Neutrophil (primary cell): ENCODE measurements at regions not wholly inside any gene's neighbourhood (a gene's known extent, or its start where the extent isn't known, plus 50 kb on each side); places are given as distances from the start of the nearest gene placed in this dataset.

Experiments
- H3K27ac ChIP-seq: fragments of 200-600 bp; sonication (generic); 2 replicates; pipeline ENCODE4 v1.5.1; 2016; ENCODE audit warnings: mild to moderate bottlenecking, moderate library complexity
- H3K27me3 ChIP-seq: fragments of 200-600 bp; sonication (generic); 2 replicates; pipeline ENCODE4 v1.6.0; 2016; ENCODE audit warnings: mild to moderate bottlenecking
- H3K36me3 ChIP-seq: fragments of 200-600 bp; sonication (generic); 2 replicates; pipeline ENCODE4 v1.5.1; 2017
- H3K4me1 ChIP-seq, 2 experiments: fragments of 200-600 bp in 1 of 2; sonication (generic) in 1 of 2; 1 replicate in 1 of 2; 2 replicates in 1 of 2; pipeline versions ENCODE4 v1.5.1 to v1.6.1; 2013 to 2016; ENCODE audit warnings: low read depth in 1 of 2, low read length in 1 of 2, mild to moderate bottlenecking in 1 of 2, moderate library complexity in 1 of 2; ENCODE audit not compliant: control insufficient read depth in 1 of 2, insufficient read depth in 1 of 2
- H3K4me3 ChIP-seq, 2 experiments: fragments of 200-600 bp in 1 of 2; sonication (generic) in 1 of 2; 1 replicate in 1 of 2; 2 replicates in 1 of 2; pipeline ENCODE4 v1.5.1; 2013 to 2016; ENCODE audit warnings: low read depth in 1 of 2, low read length in 1 of 2, mild to moderate bottlenecking in 1 of 2, moderate library complexity in 1 of 2
- H3K9me3 ChIP-seq: fragments of 200-600 bp; sonication (generic); 2 replicates; pipeline ENCODE4 v1.5.1; 2016
- TF ChIP-seq, protein P1 (sequence below): fragments of 200-600 bp; sonication (generic); IDR thresholded peaks from 2 replicates; pipeline ENCODE4 v1.5.1; 2016; ENCODE audit warnings: antibody characterized with exemption

DNA sequence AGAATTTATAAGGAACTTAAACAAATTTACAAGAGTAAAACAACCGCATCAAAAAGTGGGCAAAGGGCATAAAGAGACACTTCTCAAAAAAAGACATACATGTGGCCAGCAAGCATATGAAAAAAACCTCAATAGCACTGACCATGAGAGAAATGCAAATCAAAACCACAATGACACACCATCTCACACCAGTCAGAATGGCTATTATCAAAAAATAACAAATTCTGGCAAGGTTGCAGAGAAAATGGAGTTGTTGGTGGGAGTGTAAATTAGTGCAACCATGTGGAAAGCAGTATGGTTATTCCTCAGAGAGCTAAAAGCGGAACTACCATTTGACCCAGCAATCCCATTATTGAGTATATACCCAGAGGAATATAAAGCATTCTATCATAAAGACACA lies 866.8 kb upstream of the TENM4 start:
- Histone ChIP-seq H3K4me1 (no peaks in the 10 kb centered on the region), H3K4me3 (no peak overlapping the region), H3K27ac (no peak overlapping the region), H3K36me3 (no peaks in the 10 kb centered on the region), H3K9me3 (no peaks in the 10 kb centered on the region), H3K27me3 (no peaks in the 10 kb centered on the region)
- TF ChIP-seq, protein P1, sequence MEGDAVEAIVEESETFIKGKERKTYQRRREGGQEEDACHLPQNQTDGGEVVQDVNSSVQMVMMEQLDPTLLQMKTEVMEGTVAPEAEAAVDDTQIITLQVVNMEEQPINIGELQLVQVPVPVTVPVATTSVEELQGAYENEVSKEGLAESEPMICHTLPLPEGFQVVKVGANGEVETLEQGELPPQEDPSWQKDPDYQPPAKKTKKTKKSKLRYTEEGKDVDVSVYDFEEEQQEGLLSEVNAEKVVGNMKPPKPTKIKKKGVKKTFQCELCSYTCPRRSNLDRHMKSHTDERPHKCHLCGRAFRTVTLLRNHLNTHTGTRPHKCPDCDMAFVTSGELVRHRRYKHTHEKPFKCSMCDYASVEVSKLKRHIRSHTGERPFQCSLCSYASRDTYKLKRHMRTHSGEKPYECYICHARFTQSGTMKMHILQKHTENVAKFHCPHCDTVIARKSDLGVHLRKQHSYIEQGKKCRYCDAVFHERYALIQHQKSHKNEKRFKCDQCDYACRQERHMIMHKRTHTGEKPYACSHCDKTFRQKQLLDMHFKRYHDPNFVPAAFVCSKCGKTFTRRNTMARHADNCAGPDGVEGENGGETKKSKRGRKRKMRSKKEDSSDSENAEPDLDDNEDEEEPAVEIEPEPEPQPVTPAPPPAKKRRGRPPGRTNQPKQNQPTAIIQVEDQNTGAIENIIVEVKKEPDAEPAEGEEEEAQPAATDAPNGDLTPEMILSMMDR, result no peak

DNA sequence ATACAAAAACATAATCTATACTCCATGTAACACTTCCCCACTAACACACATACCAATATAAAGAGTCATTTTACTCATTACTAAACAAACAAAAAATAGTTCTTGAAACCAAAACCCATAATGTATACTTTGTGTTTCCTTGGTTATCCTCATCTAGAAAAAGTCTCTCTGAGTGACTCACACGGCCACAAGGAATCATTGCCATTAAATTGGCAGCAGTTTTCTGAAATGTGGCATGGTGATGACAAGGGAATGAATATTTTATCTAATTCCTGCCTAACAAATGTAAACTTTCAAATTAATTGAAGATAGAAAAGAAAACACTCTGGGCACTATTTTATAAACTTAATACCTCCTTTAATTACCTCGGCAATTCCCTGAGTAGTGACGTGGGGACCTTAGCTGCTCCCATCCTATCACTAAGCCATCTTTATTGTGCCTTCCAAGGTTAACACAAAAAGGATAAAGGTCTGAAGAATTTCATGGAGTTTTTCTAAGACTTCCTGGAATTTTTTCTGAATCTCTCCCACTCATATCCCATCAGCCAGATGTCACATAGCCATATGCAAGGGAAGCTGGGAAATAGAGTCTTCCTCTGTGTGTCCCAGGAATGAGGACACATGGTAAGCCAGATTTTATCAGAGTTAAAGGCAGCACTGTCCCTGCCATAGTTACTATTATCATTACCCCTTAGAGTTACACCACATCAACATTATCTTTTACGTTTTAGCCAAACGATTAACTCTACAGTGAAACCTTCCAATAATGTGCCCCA lies 857.2 kb upstream of the TENM4 start:
- no peaks in the 10 kb centered on the region for H3K9me3 ChIP-seq
- H3K27me3 ChIP-seq, result no peaks in the 10 kb centered on the region
- H3K4me3 ChIP-seq, result no peak overlapping the region
- TF ChIP-seq, protein P1, result no peak
- H3K4me1 ChIP-seq, result no peaks in the 10 kb centered on the region
- H3K27ac ChIP-seq, result no peak overlapping the region
- no peaks in the 10 kb centered on the region for H3K36me3 ChIP-seq

DNA sequence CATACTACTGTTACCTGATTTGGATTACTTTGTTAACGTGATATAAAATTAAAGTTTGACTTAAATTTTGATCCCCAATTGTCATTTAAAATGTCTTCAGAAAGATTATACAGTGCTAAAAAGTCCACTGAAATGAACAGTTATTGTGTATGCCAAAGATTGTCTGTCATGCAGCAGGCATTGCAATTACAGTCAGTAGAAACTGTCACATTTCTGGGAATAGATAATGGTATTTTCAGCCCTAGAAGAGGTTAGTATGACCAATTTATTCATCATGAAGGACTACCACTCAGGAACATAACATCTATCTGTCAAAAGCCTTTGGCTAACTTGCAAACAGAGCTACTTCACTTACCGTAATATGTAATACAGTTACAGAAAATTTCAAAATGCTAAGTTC lies 852.5 kb upstream of the TENM4 start:
- TF ChIP-seq, protein P1, result no peak
- no peaks in the 10 kb centered on the region for H3K27me3 ChIP-seq
- H3K36me3 ChIP-seq, result no peaks in the 10 kb centered on the region
- H3K9me3 ChIP-seq, result no peaks in the 10 kb centered on the region
- H3K27ac ChIP-seq, result no peak overlapping the region
- H3K4me1 ChIP-seq, result no peaks in the 10 kb centered on the region
- H3K4me3 ChIP-seq, result no peak overlapping the region

DNA sequence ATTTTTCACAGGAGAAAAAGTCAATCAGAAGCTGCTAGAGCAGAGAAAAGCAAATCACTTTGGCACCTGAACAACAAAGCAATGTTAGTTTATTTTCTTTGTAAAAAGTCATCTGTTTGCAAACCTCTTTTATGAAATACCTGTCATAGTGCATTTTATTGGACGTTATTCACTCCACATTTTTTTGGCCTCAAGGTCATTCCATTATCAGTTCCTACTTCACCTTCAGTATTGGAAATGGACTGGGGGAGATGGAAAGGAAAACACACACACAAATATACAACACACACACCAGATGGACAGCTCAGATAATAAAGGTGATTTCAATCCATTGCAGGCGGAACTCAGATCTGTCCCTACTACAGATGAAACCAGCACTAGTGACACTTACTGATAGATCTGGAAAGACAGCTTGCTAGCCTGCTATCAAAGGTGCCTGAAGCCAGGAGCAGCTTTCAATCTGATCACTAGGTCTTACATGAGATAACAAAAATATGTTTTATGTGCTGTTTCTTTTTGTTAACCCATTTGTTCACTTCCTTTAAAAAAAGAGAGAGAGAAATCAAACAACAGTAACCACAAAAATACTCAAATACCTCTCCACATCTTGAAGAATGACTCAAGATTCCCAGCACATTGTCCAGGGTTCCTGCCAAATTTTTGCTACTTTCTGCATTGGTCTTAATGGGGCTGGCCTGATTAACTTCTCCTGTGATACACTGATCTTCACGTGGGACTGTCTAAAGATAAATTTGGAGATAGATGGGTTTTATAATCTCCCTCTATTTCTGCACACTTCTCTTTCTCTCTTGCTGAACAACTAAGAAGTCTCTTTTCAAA lies 844.3 kb upstream of the TENM4 start:
- H3K4me3 ChIP-seq, result no peak overlapping the region
- TF ChIP-seq, protein P1, result no peak
- H3K27me3 ChIP-seq, result no peaks in the 10 kb centered on the region
- no peaks in the 10 kb centered on the region for H3K9me3 ChIP-seq
- H3K4me1 ChIP-seq, result no peaks in the 10 kb centered on the region
- no peak overlapping the region for H3K27ac ChIP-seq
- H3K36me3 ChIP-seq, result no peaks in the 10 kb centered on the region

DNA sequence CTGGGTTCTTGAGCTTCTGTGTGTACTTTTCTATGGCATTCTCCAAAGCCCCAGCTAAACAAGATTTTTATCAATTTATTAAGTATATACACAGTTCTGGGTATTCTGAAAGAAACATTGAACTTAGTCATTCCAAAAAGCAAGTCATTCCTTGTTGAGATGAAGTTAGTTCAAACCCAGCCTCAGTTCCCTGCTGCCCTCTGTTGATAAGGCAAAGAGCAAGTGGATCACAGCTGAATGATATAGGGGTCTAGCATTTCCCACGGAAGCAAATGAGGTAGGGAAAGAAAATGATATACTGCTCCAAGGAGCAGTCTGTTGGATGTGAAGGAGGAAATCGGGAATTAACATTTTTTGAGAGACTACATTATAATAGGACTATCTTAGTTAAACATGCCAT lies 841.8 kb upstream of the TENM4 start:
- TF ChIP-seq, protein P1, result no peak
- H3K4me1 ChIP-seq, result no peaks in the 10 kb centered on the region
- no peak overlapping the region for H3K4me3 ChIP-seq
- no peak overlapping the region for H3K27ac ChIP-seq
- H3K36me3 ChIP-seq, result no peaks in the 10 kb centered on the region
- H3K27me3 ChIP-seq, result no peaks in the 10 kb centered on the region
- H3K9me3 ChIP-seq, result no peaks in the 10 kb centered on the region
